ENCODE measurements at regions not wholly inside any gene's neighbourhood (a gene's known extent, or its start where the extent isn't known, plus 50 kb on each side); places are given as distances from the start of the nearest gene placed in this dataset.
"Not testable (repeated sequence)": the region's sequence is repeated elsewhere in the genome, so short reads cannot be mapped to it uniquely, and the experiment has no call there.

DNA sequence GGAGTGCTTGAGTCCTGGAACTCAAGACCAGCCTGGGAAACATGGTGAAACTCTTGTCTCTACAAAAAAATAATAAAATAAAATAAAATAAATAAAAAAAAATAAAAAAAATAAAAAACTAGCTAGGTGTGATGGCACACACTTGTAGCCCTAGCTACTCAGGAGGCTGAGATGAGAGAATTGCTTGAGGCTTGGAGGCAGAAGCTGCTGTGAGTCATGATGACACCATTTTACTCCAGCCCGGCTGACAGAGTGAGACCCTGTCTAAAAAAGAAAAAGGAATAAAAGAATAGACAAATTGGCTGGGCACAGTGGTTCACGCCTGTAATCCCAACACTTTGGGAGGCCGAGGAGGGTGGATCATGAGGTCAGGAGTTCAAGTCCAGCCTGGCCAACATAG lies 1168.9 kb downstream of the SLITRK5 start:
- Histone ChIP-seq H3K4me3 (replicated peaks in 1 of 2; ENCODE audit: low read depth in 1 of 2, low read length in 2 of 2) (no peak overlapping the region), H3K9me2 (ENCODE audit: insufficient read depth) (no peaks in the 10 kb centered on the region), H3K9ac (ENCODE audit: low read length) (no peak overlapping the region), H3K79me2 (ENCODE audit: insufficient read depth, low read length) (no peaks in the 10 kb centered on the region), H3K27me3 (ENCODE audit: insufficient read depth, low read length) (no peaks in the 10 kb centered on the region), H2AFZ (ENCODE audit: low read depth, low read length, poor library complexity, severe bottlenecking) (no peak overlapping the region), H4K20me1 (ENCODE audit: insufficient read depth) (no peaks in the 10 kb centered on the region), H3K9me3 (ENCODE audit: control insufficient read depth in 1 of 2, insufficient read depth in 1 of 2, low read depth in 1 of 2, low read length in 2 of 2) (no peaks in the 10 kb centered on the region; a peak in 1 of 4 replicates), H3K27ac (ENCODE audit: low read depth, low read length) (no peak overlapping the region), H3K4me1 (ENCODE audit: control insufficient read depth in 1 of 2, insufficient read depth in 2 of 2, low read length in 2 of 2) (no peaks in the 10 kb centered on the region), H3K4me2 (ENCODE audit: low read length) (no peak overlapping the region), H3K36me3 (ENCODE audit: control insufficient read depth in 1 of 2, insufficient read depth in 2 of 2, low read length in 2 of 2) (no peaks in the 10 kb centered on the region)
- ChIA-PET CTCF (no interaction called here), RAD21 (ENCODE audit: low non-redundant PET in 1 of 2, low total read pairs in 2 of 2, uncharacterized antibody in 2 of 2, unreplicated experiment in 2 of 2) (no interaction called here), POLR2A (no interaction called here)
- no peak for TF ChIP-seq CBX3 (IDR thresholded peaks at IDR 0.05; ENCODE audit: low read depth)
- TF ChIP-seq MAX (IDR thresholded peaks at IDR 0.05) = no peak
- no peak for TF ChIP-seq TCF7L2 (IDR thresholded peaks at IDR 0.05; ENCODE audit: borderline replicate concordance, extremely low read depth, insufficient read depth, insufficient read length)
- TF ChIP-seq ZBTB33 (IDR thresholded peaks at IDR 0.05; ENCODE audit: extremely low read depth, insufficient replicate concordance, low read length) = no peak
- TF ChIP-seq SP1 (IDR thresholded peaks at IDR 0.05; ENCODE audit: low read depth) = no peak
- TF ChIP-seq EGR1 (IDR thresholded peaks at IDR 0.05; ENCODE audit: low read depth) = no peak
- no peak for TF ChIP-seq ELF1 (IDR thresholded peaks at IDR 0.05; ENCODE audit: borderline replicate concordance, low read depth)
- TF ChIP-seq, protein P1, sequence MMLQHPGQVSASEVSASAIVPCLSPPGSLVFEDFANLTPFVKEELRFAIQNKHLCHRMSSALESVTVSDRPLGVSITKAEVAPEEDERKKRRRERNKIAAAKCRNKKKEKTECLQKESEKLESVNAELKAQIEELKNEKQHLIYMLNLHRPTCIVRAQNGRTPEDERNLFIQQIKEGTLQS (IDR thresholded peaks at IDR 0.05) = no peak
- DNase-seq (ENCODE audit: low read depth, low spot score) (no peak), ATAC-seq (no peak)
- intact Hi-C loops (cut with micrococcal nuclease) = no loop called here
- BruUV-seq (replicated peaks) = no TSS peak

GRCh38 chr13:88852293-88852692 lies 1181.1 kb downstream of the SLITRK5 start:
- H3K4me3 ChIP-seq (replicated peaks in 1 of 2; ENCODE audit: low read depth in 1 of 2, low read length in 2 of 2); H3K79me2 ChIP-seq (ENCODE audit: insufficient read depth, low read length); H3K27me3 ChIP-seq (ENCODE audit: insufficient read depth, low read length); DNase-seq (ENCODE audit: low read depth, low spot score); CTCF ChIA-PET; H3K27ac ChIP-seq (ENCODE audit: low read depth, low read length); H3K4me2 ChIP-seq (ENCODE audit: low read length); intact Hi-C loops (cut with micrococcal nuclease); H3K9ac ChIP-seq (ENCODE audit: low read length); H3K4me1 ChIP-seq (ENCODE audit: control insufficient read depth in 1 of 2, insufficient read depth in 2 of 2, low read length in 2 of 2); POLR2A ChIA-PET; H4K20me1 ChIP-seq (ENCODE audit: insufficient read depth); H2AFZ ChIP-seq (ENCODE audit: low read depth, low read length, poor library complexity, severe bottlenecking); H3K9me2 ChIP-seq (ENCODE audit: insufficient read depth); ATAC-seq; BruUV-seq (replicated peaks); H3K36me3 ChIP-seq (ENCODE audit: control insufficient read depth in 1 of 2, insufficient read depth in 2 of 2, low read length in 2 of 2); RAD21 ChIA-PET (ENCODE audit: low non-redundant PET in 1 of 2, low total read pairs in 2 of 2, uncharacterized antibody in 2 of 2, unreplicated experiment in 2 of 2); H3K9me3 ChIP-seq (ENCODE audit: control insufficient read depth in 1 of 2, insufficient read depth in 1 of 2, low read depth in 1 of 2, low read length in 2 of 2): not testable (repeated sequence)

Data from HCT116 (cell line).